ENCODE measurements at regions not wholly inside any gene's neighbourhood (a gene's known extent, or its start where the extent isn't known, plus 50 kb on each side); places are given as distances from the start of the nearest gene placed in this dataset.

DNA sequence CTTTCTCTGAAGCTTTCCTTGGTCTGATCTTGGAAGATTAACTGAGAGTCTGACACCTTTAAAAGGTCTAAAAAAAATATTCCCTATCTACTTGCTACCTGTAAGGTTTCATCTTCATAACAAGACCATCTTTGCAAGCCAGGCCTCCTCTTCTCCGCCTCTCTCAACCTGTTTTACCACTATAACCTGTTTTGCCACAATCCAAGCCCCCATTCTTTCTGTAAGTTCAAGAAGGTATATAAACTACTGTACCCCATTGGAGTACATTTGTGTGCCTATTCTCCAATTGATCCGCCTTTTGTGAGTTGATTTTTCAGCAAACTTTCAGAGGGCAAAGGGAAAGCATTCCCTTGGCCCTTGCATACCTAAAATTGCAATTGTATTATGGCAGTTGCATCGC is 319.3 kb upstream of the NECTIN3 start:
- Histone ChIP-seq H3K4me2 (ENCODE audit: low read length) (no peak overlapping the region), H3K9me3 (ENCODE audit: low read length) (no peaks in the 10 kb centered on the region), H3K4me1 (ENCODE audit: insufficient read depth, low read length, poor library complexity, severe bottlenecking) (no peaks in the 10 kb centered on the region), H2AFZ (ENCODE audit: low read length) (no peak overlapping the region), H3K4me3 (ENCODE audit: low read depth, low read length, poor library complexity, severe bottlenecking) (no peak overlapping the region), H3K36me3 (ENCODE audit: insufficient read depth, low read length) (no peaks in the 10 kb centered on the region), H4K20me1 (ENCODE audit: insufficient read depth, low read length) (no peaks in the 10 kb centered on the region), H3K27ac (ENCODE audit: low read depth, low read length, poor library complexity, severe bottlenecking) (no peak overlapping the region), H3K79me2 (ENCODE audit: insufficient read depth, low read depth, low read length) (no peaks in the 10 kb centered on the region), H3K9me2 (ENCODE audit: insufficient read depth, low read length) (no peaks in the 10 kb centered on the region)
- CTCF ChIA-PET (ENCODE audit: unreplicated experiment) = no interaction called here
- intact Hi-C loops (cut with micrococcal nuclease; ENCODE audit: unreplicated experiment) = no loop called here
- POLR2A ChIA-PET = no interaction called here
- BruUV-seq (replicated peaks) = no TSS peak
- no peak for DNase-seq (ENCODE audit: low spot score)
- TF ChIP-seq EZH2phosphoT487 (IDR thresholded peaks at IDR 0.05; ENCODE audit: borderline replicate concordance, low read depth, low read length) (no peak), CTCF (conservative IDR thresholded peaks at IDR 0.05; ENCODE audit: low read length) (no peak)

DNA sequence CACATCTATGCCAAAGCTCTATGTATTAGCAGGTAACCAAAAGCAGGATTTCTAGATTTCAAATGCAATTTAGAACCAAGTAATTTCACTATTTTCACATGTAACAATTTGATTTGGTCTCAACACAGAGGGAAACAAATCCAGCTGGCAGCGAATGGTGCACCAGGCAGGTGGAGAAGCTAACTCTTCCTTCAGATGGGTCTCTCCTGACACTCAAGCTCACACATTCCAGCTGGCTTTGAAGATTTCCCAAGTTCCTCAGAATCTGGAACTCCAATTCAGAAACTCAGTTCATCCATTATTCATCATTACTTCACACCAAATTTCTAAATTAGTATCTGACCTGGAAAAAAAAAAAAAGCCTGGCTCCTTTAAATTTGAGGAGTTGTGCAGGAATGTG is 318.1 kb upstream of the NECTIN3 start:
- no peak overlapping the region for H2AFZ ChIP-seq (ENCODE audit: low read length)
- ChIA-PET CTCF (ENCODE audit: unreplicated experiment) (no interaction called here), POLR2A (interaction anchor here (0.6 kb wide), 1 partner anchor 27 kb away, joined by 3 read pairs; no protein-coding TSS in a partner anchor)
- no peak for DNase-seq (ENCODE audit: low spot score)
- H3K4me3 ChIP-seq (ENCODE audit: low read depth, low read length, poor library complexity, severe bottlenecking) = no peak overlapping the region
- H3K9me2 ChIP-seq (ENCODE audit: insufficient read depth, low read length) = no peaks in the 10 kb centered on the region
- intact Hi-C loops (cut with micrococcal nuclease; ENCODE audit: unreplicated experiment) = no loop called here
- H3K79me2 ChIP-seq (ENCODE audit: insufficient read depth, low read depth, low read length) = no peaks in the 10 kb centered on the region
- no peaks in the 10 kb centered on the region for H4K20me1 ChIP-seq (ENCODE audit: insufficient read depth, low read length)
- no peaks in the 10 kb centered on the region for H3K9me3 ChIP-seq (ENCODE audit: low read length)
- H3K4me2 ChIP-seq (ENCODE audit: low read length) = no peak overlapping the region
- no TSS peak for BruUV-seq (replicated peaks)
- H3K4me1 ChIP-seq (ENCODE audit: insufficient read depth, low read length, poor library complexity, severe bottlenecking) = no peaks in the 10 kb centered on the region
- H3K27ac ChIP-seq (ENCODE audit: low read depth, low read length, poor library complexity, severe bottlenecking) = no peak overlapping the region
- H3K36me3 ChIP-seq (ENCODE audit: insufficient read depth, low read length) = no peaks in the 10 kb centered on the region
- no peak for TF ChIP-seq EZH2phosphoT487 (IDR thresholded peaks at IDR 0.05; ENCODE audit: borderline replicate concordance, low read depth, low read length)
- TF ChIP-seq CTCF (conservative IDR thresholded peaks at IDR 0.05; ENCODE audit: low read length) = no peak

- Histone ChIP-seq H3K79me2 (ENCODE audit: insufficient read depth, low read depth, low read length) (no peaks in the 10 kb centered on the region), H2AFZ (ENCODE audit: low read length) (no peak overlapping the region), H3K4me1 (ENCODE audit: insufficient read depth, low read length, poor library complexity, severe bottlenecking) (no peaks in the 10 kb centered on the region), H3K4me2 (ENCODE audit: low read length) (no peak overlapping the region), H3K36me3 (ENCODE audit: insufficient read depth, low read length) (no peaks in the 10 kb centered on the region), H3K9me3 (ENCODE audit: low read length) (no peaks in the 10 kb centered on the region), H4K20me1 (ENCODE audit: insufficient read depth, low read length) (no peaks in the 10 kb centered on the region), H3K9me2 (ENCODE audit: insufficient read depth, low read length) (no peaks in the 10 kb centered on the region), H3K27ac (ENCODE audit: low read depth, low read length, poor library complexity, severe bottlenecking) (no peak overlapping the region), H3K4me3 (ENCODE audit: low read depth, low read length, poor library complexity, severe bottlenecking) (no peak overlapping the region)
- TF ChIP-seq EZH2phosphoT487 (IDR thresholded peaks at IDR 0.05; ENCODE audit: borderline replicate concordance, low read depth, low read length) = no peak
- TF ChIP-seq CTCF (conservative IDR thresholded peaks at IDR 0.05; ENCODE audit: low read length) = no peak
- BruUV-seq (replicated peaks) = no TSS peak
- intact Hi-C loops (cut with micrococcal nuclease; ENCODE audit: unreplicated experiment) = no loop called here
- CTCF ChIA-PET (ENCODE audit: unreplicated experiment) = no interaction called here
- POLR2A ChIA-PET = no interaction called here
- DNase-seq (ENCODE audit: low spot score) = no peak
Measured at GRCh38 chr3:110754212-110754916, 317.3 kb upstream of the NECTIN3 start.
